HG02798 (cell line): ENCODE measurements at regions not wholly inside any gene's neighbourhood (a gene's known extent, or its start where the extent isn't known, plus 50 kb on each side); places are given as distances from the start of the nearest gene placed in this dataset.

ENCODE experiments used
- ATAC-seq: cut with Tn5 transposase; IDR thresholded peaks from one replicate; pipeline ENCODE4 v1.9.1; 2021; ENCODE audit warnings: mild to moderate bottlenecking; ENCODE audit not compliant: unreplicated experiment, poor library complexity

GRCh38 chr14:73783107-73783727 lies 68.4 kb upstream of the PTGR2 start:
- no peak for ATAC-seq

DNA sequence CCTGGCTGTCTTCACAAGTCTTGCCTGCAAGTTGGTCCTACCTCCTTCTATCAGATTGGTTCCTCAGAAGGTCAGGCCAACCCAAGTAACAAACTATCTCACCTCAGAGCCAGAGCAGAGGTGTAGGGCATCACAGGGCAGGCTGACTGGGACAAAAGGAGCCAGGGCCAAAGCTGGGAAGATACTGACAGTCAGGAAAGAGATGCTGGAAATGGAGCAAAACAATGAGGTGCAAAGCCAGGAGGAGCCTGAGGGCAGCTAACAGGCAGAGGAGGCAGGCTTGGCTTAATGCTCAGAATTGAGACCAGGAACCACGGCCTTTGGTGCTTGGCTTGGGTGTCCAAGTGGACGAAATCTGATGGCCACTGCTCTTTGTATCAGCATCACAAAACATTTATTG lies 68.4 kb upstream of the PNMA1 start:
- ATAC-seq, result no peak

DNA sequence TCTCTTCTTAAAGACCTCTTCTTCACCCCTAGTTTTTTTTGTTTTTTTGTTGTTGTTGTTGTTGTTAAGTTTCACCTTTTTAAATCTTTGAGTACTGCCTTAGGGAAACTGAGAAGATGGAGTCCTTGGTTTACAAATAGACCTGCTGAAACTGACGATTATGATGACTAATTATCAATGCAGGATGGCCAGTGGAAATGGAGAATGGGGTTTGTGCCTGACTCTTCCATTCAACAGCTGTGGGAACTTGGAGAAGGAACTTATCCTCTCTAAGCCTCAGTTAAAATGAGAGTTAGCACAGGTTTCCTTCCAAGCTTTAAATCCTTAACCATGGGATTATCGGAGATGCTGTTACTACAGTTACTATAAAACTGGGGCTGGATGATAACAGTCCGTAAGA lies 66.7 kb upstream of the PNMA1 start:
- ATAC-seq, result no peak

- ATAC-seq, result no peak
These were observed 66.2 kb upstream of the PNMA1 start for GRCh38 chr14:73780391-73780790.

DNA sequence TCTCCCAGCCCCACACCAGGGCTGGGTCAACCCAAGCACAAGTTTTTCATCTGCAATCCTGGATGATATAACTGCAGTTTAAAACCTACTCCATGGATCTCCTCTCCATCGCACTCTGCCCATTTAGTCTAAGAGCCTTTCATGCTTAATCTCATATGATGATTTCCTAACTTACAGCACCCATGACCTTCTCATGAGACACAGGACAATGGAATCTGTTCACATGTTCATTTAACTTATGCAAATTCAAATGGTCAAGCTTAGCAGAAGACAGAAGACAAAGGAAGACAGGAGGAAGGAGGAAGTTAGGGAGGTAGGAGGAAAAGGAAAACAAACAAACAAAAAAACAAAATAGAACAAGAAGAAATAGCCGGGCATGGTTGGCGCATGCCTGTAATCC lies 64.6 kb upstream of the PNMA1 start:
- ATAC-seq, result no peak

DNA sequence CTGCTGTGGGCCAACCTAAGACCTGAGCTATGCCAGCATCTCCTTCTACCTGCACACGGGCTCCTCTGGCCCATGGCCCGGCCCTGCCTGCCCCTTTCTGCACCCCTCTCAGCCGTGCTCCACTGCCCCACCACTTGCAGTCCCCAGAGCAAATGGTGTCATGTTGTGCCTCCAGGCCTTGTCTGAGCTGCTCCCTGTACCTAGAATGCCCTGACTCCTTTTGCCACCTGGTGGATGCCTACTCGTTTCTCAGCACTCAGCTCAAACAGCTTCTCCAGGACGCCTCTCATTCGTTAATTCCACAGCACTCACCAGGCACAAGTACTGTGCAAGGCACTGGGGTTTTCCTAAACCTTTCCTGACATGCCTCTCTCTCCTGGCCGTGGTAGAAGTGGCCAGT lies 63.2 kb upstream of the PNMA1 start:
- no peak for ATAC-seq

- ATAC-seq, result no peak
These were observed 62.0 kb upstream of the PNMA1 start for GRCh38 chr14:73776194-73776537.

- ATAC-seq, result no peak
These were observed 61.4 kb upstream of the PNMA1 start for GRCh38 chr14:73775339-73776193.

- no peak for ATAC-seq
These were observed 60.5 kb upstream of the PNMA1 start for GRCh38 chr14:73774671-73775070.

DNA sequence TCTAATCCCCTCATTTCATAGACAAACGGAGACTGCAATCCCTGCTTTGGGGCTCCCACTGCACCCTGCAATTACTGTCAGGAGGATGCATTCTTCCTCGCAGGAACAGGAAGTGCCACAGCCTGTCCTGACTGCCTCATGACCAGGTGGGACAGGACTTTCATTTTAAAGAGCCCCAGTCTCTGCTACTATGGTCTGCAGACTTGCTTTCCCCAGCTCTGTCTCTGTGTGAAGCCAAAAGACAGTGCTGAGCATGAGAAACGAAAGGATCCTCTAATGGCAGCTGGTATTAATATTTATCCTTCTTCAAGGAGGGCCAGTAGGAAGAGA lies 60.0 kb upstream of the PNMA1 start:
- ATAC-seq, result no peak

GRCh38 chr14:73773441-73774240 lies 59.5 kb upstream of the PNMA1 start:
- no peak for ATAC-seq

- ATAC-seq, result peak; percentile 60
These were observed 57.9 kb upstream of the PNMA1 start for GRCh38 chr14:73771848-73772638.

GRCh38 chr14:73770977-73771847 lies 57.0 kb upstream of the PNMA1 start:
- peak; percentile 31 for ATAC-seq

GRCh38 chr14:73768107-73768506 lies 53.9 kb upstream of the PNMA1 start:
- ATAC-seq, result no peak

- ATAC-seq, result no peak
These were observed 50.5 kb upstream of the PNMA1 start for GRCh38 chr14:73764406-73765280.
